ENCODE measurements at regions not wholly inside any gene's neighbourhood (a gene's known extent, or its start where the extent isn't known, plus 50 kb on each side); places are given as distances from the start of the nearest gene placed in this dataset.

DNA sequence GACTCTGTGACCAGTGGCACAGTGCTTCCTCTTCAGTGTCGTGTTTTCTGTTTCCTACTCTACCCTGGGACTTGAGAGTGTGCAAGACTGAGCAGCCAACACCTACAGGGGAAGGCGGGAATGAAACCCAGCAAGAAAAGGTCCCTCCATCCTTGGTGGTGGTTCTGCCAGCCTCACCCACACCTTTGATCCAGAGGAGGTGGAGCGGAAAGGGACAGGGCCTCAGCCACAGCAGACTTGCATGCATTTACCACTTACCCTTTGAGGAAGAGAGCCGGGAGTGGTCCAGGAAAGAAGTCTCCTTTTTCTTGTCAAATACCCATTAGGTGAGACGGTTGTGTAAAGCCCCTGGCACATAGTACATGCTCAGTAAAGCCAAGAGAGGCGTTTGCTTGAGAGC lies 164.8 kb upstream of the ZNF536 start:
- H3K4me3 ChIP-seq (ENCODE audit: low read depth, low read length) = no peak overlapping the region
- TF ChIP-seq, protein P1, sequence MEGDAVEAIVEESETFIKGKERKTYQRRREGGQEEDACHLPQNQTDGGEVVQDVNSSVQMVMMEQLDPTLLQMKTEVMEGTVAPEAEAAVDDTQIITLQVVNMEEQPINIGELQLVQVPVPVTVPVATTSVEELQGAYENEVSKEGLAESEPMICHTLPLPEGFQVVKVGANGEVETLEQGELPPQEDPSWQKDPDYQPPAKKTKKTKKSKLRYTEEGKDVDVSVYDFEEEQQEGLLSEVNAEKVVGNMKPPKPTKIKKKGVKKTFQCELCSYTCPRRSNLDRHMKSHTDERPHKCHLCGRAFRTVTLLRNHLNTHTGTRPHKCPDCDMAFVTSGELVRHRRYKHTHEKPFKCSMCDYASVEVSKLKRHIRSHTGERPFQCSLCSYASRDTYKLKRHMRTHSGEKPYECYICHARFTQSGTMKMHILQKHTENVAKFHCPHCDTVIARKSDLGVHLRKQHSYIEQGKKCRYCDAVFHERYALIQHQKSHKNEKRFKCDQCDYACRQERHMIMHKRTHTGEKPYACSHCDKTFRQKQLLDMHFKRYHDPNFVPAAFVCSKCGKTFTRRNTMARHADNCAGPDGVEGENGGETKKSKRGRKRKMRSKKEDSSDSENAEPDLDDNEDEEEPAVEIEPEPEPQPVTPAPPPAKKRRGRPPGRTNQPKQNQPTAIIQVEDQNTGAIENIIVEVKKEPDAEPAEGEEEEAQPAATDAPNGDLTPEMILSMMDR (IDR thresholded peaks at IDR 0.05; ENCODE audit: insufficient read depth, low read depth, low read length, missing control alignments) = no peak
- no peak for DNase-seq (ENCODE audit: low read depth)

GRCh38 chr19:30208436-30209060 lies 163.6 kb upstream of the ZNF536 start:
- no peak for DNase-seq (ENCODE audit: low read depth)
- TF ChIP-seq, protein P1 (IDR thresholded peaks at IDR 0.05; ENCODE audit: insufficient read depth, low read depth, low read length, missing control alignments) = no peak
- H3K4me3 ChIP-seq (ENCODE audit: low read depth, low read length) = no peak overlapping the region

- no peak overlapping the region for H3K4me3 ChIP-seq (ENCODE audit: low read depth, low read length)
- DNase-seq (ENCODE audit: low read depth) = no peak
- TF ChIP-seq, protein P1 (IDR thresholded peaks at IDR 0.05; ENCODE audit: insufficient read depth, low read depth, low read length, missing control alignments) = no peak
These were observed 162.3 kb upstream of the ZNF536 start for GRCh38 chr19:30209617-30210600.

GRCh38 chr19:30212574-30212973 lies 159.6 kb upstream of the ZNF536 start:
- H3K4me3 ChIP-seq (ENCODE audit: low read depth, low read length) = no peak overlapping the region
- TF ChIP-seq, protein P1 (IDR thresholded peaks at IDR 0.05; ENCODE audit: insufficient read depth, low read depth, low read length, missing control alignments) = no peak
- no peak for DNase-seq (ENCODE audit: low read depth)

DNA sequence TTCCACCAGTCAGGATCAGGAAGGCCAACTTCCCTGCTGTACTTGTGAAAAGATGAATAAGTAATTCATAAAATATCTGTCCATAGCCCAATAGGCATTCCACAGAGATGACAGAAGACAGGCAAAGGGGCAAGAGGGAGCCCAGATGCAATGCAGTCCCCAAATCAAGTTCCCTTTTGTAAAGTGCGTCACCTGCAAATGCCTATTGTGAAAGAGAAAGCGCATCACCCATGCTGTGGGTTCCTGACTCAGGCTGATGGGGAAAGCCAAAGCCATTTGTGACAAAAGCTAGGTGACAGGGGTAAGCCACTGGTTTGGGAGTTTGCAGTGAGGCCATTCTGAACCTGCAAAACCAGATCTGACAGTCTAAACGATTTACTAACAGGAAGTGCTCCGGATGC lies 157.5 kb upstream of the ZNF536 start:
- DNase-seq (ENCODE audit: low read depth) = peak; percentile 40
- TF ChIP-seq, protein P1 (IDR thresholded peaks at IDR 0.05; ENCODE audit: insufficient read depth, low read depth, low read length, missing control alignments) = no peak
- H3K4me3 ChIP-seq (ENCODE audit: low read depth, low read length) = no peak overlapping the region

GRCh38 chr19:30215248-30215647 lies 156.9 kb upstream of the ZNF536 start:
- no peak overlapping the region for H3K4me3 ChIP-seq (ENCODE audit: low read depth, low read length)
- TF ChIP-seq, protein P1 (IDR thresholded peaks at IDR 0.05; ENCODE audit: insufficient read depth, low read depth, low read length, missing control alignments) = no peak
- no peak for DNase-seq (ENCODE audit: low read depth)
